ENCODE measurements at regions not wholly inside any gene's neighbourhood (a gene's known extent, or its start where the extent isn't known, plus 50 kb on each side); places are given as distances from the start of the nearest gene placed in this dataset.

DNA sequence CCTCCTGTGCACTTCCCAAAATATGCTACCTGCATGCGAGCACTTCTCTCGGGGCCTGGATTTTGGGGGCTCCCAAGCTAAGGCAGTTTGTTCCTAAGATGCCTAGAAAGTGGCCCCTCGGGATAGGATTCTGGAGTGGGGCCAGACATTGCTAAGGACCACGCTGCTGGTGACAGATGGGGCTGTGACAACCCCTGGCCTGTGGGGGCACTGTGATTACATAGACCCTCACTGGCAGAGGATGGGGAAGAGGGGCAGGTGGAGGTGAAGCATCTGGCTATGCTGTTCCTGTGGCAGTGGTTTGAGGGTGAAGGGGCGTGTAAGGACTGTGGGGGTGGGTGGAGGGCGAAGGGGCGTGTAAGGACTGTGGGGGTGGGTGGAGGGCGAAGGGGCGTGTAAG lies 128.4 kb downstream of the ENGASE start:
- Histone ChIP-seq H3K9me2 (replicated peaks; ENCODE audit: low read depth, low read length) (no peaks in the 10 kb centered on the region), H2AFZ (ENCODE audit: low read length) (no peak overlapping the region), H3K4me1 (ENCODE audit: insufficient read depth, low read length, poor library complexity, severe bottlenecking) (no peaks in the 10 kb centered on the region), H3K36me3 (ENCODE audit: insufficient read depth, low read length) (no peaks in the 10 kb centered on the region), H3K27me3 (ENCODE audit: insufficient read depth, low read length, poor library complexity, severe bottlenecking) (no peaks in the 10 kb centered on the region), H3K4me2 (ENCODE audit: low read depth, low read length, poor library complexity, severe bottlenecking) (no peak overlapping the region), H3F3A (ENCODE audit: low read depth) (no peaks in the 10 kb centered on the region), H3K9ac (ENCODE audit: low read depth, low read length, poor library complexity, severe bottlenecking) (no peak overlapping the region), H3K9me3 (ENCODE audit: insufficient read depth, low read depth, low read length) (no peaks in the 10 kb centered on the region), H4K20me1 (ENCODE audit: insufficient read depth, low read length, poor library complexity, severe bottlenecking) (no peaks in the 10 kb centered on the region), H3K4me3 (ENCODE audit: low read length, poor library complexity, severe bottlenecking) (no peak overlapping the region), H3K79me2 (ENCODE audit: insufficient read depth, low read length) (no peaks in the 10 kb centered on the region)
- TF ChIP-seq, protein P1, sequence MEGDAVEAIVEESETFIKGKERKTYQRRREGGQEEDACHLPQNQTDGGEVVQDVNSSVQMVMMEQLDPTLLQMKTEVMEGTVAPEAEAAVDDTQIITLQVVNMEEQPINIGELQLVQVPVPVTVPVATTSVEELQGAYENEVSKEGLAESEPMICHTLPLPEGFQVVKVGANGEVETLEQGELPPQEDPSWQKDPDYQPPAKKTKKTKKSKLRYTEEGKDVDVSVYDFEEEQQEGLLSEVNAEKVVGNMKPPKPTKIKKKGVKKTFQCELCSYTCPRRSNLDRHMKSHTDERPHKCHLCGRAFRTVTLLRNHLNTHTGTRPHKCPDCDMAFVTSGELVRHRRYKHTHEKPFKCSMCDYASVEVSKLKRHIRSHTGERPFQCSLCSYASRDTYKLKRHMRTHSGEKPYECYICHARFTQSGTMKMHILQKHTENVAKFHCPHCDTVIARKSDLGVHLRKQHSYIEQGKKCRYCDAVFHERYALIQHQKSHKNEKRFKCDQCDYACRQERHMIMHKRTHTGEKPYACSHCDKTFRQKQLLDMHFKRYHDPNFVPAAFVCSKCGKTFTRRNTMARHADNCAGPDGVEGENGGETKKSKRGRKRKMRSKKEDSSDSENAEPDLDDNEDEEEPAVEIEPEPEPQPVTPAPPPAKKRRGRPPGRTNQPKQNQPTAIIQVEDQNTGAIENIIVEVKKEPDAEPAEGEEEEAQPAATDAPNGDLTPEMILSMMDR (conservative IDR thresholded peaks at IDR 0.05; ENCODE audit: low read length), result peak; percentile 37
- no peak for TF ChIP-seq EZH2phosphoT487 (IDR thresholded peaks at IDR 0.05; ENCODE audit: borderline replicate concordance)

DNA sequence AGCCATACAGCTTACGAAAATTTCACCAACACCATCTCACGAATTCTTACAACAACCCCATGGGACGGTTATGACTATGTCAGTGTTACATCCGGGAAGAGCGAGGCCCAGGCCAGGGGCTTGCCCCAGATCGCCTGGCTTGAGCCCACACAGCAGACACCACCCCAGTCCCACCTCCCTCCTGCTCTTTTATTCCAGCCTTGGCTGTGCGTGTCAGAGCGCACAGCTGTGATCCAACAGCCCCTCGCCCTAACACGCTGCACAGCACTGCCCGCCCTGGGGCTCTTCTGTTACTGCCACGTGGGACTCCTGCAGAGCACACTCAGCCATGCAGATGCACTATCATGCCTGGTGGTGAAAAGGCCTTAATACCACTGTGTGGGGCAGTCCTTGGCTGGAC lies 127.9 kb downstream of the ENGASE start:
- TF ChIP-seq EZH2phosphoT487 (IDR thresholded peaks at IDR 0.05; ENCODE audit: borderline replicate concordance), result no peak
- Histone ChIP-seq H3K36me3 (ENCODE audit: insufficient read depth, low read length) (no peaks in the 10 kb centered on the region), H3K4me3 (ENCODE audit: low read length, poor library complexity, severe bottlenecking) (no peak overlapping the region), H3K79me2 (ENCODE audit: insufficient read depth, low read length) (no peaks in the 10 kb centered on the region), H3K27me3 (ENCODE audit: insufficient read depth, low read length, poor library complexity, severe bottlenecking) (no peaks in the 10 kb centered on the region), H3K9me3 (ENCODE audit: insufficient read depth, low read depth, low read length) (no peaks in the 10 kb centered on the region), H2AFZ (ENCODE audit: low read length) (no peak overlapping the region), H4K20me1 (ENCODE audit: insufficient read depth, low read length, poor library complexity, severe bottlenecking) (no peaks in the 10 kb centered on the region), H3F3A (ENCODE audit: low read depth) (no peaks in the 10 kb centered on the region), H3K4me2 (ENCODE audit: low read depth, low read length, poor library complexity, severe bottlenecking) (no peak overlapping the region), H3K9ac (ENCODE audit: low read depth, low read length, poor library complexity, severe bottlenecking) (no peak overlapping the region), H3K4me1 (ENCODE audit: insufficient read depth, low read length, poor library complexity, severe bottlenecking) (no peaks in the 10 kb centered on the region), H3K9me2 (replicated peaks; ENCODE audit: low read depth, low read length) (no peaks in the 10 kb centered on the region)

DNA sequence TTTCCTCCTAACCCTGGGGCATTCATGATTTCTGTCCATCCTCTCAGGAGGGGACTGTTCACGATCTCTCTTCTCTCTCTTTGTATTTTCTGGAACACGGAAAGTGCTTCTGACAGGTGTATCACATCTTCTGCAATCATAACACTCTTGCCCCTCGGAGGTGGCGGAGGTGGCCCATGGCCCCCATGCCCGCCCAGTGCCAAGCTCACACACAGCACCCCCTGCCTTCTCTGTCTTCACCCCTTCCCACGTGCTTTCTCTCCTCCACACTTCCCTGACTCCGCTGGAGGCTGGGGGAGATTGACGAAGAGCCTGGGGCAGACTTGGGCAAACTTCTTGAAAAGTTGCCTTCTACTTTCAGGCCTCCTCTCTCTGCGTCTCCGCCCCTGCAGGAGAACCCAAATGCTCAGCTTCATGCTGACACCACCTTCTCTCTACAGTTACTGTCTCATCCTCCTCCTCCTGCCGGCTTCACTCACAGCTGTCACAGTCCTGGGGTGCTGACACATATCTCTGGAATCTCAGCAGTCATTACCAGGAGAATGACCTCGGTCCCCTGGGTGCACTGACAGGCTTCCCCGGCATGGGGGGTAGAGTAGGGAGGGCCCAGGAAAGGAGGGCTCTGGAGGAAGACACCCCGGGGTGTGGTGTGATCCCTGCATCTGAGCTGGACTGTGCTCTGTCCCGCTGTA lies 127.1 kb downstream of the ENGASE start:
- Histone ChIP-seq H3K4me3 (ENCODE audit: low read length, poor library complexity, severe bottlenecking) (no peak overlapping the region), H4K20me1 (ENCODE audit: insufficient read depth, low read length, poor library complexity, severe bottlenecking) (no peaks in the 10 kb centered on the region), H3K9me2 (replicated peaks; ENCODE audit: low read depth, low read length) (no peaks in the 10 kb centered on the region), H3K4me1 (ENCODE audit: insufficient read depth, low read length, poor library complexity, severe bottlenecking) (no peaks in the 10 kb centered on the region), H2AFZ (ENCODE audit: low read length) (no peak overlapping the region), H3K9me3 (ENCODE audit: insufficient read depth, low read depth, low read length) (no peaks in the 10 kb centered on the region), H3K27me3 (ENCODE audit: insufficient read depth, low read length, poor library complexity, severe bottlenecking) (no peaks in the 10 kb centered on the region), H3K9ac (ENCODE audit: low read depth, low read length, poor library complexity, severe bottlenecking) (no peak overlapping the region), H3K36me3 (ENCODE audit: insufficient read depth, low read length) (no peaks in the 10 kb centered on the region), H3K79me2 (ENCODE audit: insufficient read depth, low read length) (no peaks in the 10 kb centered on the region), H3F3A (ENCODE audit: low read depth) (no peaks in the 10 kb centered on the region), H3K4me2 (ENCODE audit: low read depth, low read length, poor library complexity, severe bottlenecking) (no peak overlapping the region)
- TF ChIP-seq, protein P1 (conservative IDR thresholded peaks at IDR 0.05; ENCODE audit: low read length), result no peak
- no peak for TF ChIP-seq EZH2phosphoT487 (IDR thresholded peaks at IDR 0.05; ENCODE audit: borderline replicate concordance)

DNA sequence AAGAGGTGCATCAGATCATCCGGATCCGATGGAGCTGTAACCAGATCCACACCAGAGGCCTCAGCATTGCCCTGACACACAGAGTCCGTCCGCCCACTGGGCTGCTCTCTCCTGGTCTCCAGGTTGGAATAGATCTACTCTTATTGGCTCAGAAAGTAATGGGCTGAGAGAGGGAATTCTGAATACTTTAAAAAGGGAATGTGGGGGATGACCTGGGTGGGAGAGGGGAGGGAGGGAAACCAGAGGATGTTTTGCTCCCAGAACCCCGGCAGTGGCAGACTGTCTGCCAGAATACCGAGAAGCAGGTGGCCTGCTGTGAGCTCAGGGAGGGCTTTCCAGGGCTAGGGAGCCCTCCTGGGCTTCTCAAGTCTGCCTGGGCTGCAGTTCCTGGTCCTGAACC lies 126.5 kb downstream of the ENGASE start:
- Histone ChIP-seq H3K4me1 (ENCODE audit: insufficient read depth, low read length, poor library complexity, severe bottlenecking) (no peaks in the 10 kb centered on the region), H4K20me1 (ENCODE audit: insufficient read depth, low read length, poor library complexity, severe bottlenecking) (no peaks in the 10 kb centered on the region), H3K79me2 (ENCODE audit: insufficient read depth, low read length) (no peaks in the 10 kb centered on the region), H3F3A (ENCODE audit: low read depth) (no peaks in the 10 kb centered on the region), H2AFZ (ENCODE audit: low read length) (no peak overlapping the region), H3K9ac (ENCODE audit: low read depth, low read length, poor library complexity, severe bottlenecking) (no peak overlapping the region), H3K4me3 (ENCODE audit: low read length, poor library complexity, severe bottlenecking) (no peak overlapping the region), H3K4me2 (ENCODE audit: low read depth, low read length, poor library complexity, severe bottlenecking) (no peak overlapping the region), H3K9me2 (replicated peaks; ENCODE audit: low read depth, low read length) (no peaks in the 10 kb centered on the region), H3K36me3 (ENCODE audit: insufficient read depth, low read length) (no peaks in the 10 kb centered on the region), H3K27me3 (ENCODE audit: insufficient read depth, low read length, poor library complexity, severe bottlenecking) (no peaks in the 10 kb centered on the region), H3K9me3 (ENCODE audit: insufficient read depth, low read depth, low read length) (no peaks in the 10 kb centered on the region)
- no peak for TF ChIP-seq EZH2phosphoT487 (IDR thresholded peaks at IDR 0.05; ENCODE audit: borderline replicate concordance)
- TF ChIP-seq, protein P1 (conservative IDR thresholded peaks at IDR 0.05; ENCODE audit: low read length), result no peak
